ENCODE measurements at regions not wholly inside any gene's neighbourhood (a gene's known extent, or its start where the extent isn't known, plus 50 kb on each side); places are given as distances from the start of the nearest gene placed in this dataset.

DNA sequence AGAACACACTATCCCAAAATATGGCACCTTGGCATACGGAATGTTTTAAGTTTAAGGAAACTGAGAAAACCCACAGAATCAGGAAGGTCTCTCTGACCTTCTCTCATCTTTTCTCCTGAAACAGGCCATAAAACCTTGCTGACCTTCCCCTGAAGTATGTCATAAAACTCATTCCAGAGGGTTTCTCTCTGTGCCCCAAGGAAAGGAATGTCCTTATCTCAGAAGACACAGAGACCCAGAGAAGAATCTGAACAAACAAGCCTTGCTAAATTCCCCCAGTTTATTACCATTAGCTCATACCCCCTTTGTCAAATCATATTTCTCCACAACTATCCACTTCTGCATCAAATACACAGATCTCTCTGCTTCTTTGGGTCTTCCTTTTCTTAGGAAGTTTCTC is 603.1 kb downstream of the MCTP2 start:
- no peak for TF ChIP-seq POLR2A (IDR thresholded peaks at IDR 0.05)
- TF ChIP-seq CTCF (IDR thresholded peaks at IDR 0.05), result no peak
- no peak for TF ChIP-seq POLR2AphosphoS5 (IDR thresholded peaks at IDR 0.05)

All from suprapubic skin (tissue), 4 donors.